ENCODE measurements at regions not wholly inside any gene's neighbourhood (a gene's known extent, or its start where the extent isn't known, plus 50 kb on each side); places are given as distances from the start of the nearest gene placed in this dataset.

DNA sequence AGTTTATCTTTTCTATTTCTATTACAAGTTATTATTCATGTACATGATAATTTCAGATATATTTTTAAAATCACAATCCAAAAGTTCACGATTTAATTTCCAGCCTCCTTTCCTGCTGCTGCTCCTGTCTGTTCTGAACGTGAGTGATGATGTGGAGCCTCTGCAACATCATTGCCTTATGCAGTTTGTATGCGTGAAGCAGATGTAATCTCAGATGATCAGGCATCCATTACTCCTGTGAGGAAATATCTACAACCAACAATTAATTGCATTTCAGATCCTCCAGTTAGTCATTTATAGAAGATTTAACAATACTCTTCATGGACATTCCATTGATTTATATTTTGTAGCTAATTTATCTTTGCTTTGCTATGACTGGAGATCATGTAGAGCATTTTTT lies 668.7 kb upstream of the EPHA5 start:
- TF ChIP-seq, protein P1, sequence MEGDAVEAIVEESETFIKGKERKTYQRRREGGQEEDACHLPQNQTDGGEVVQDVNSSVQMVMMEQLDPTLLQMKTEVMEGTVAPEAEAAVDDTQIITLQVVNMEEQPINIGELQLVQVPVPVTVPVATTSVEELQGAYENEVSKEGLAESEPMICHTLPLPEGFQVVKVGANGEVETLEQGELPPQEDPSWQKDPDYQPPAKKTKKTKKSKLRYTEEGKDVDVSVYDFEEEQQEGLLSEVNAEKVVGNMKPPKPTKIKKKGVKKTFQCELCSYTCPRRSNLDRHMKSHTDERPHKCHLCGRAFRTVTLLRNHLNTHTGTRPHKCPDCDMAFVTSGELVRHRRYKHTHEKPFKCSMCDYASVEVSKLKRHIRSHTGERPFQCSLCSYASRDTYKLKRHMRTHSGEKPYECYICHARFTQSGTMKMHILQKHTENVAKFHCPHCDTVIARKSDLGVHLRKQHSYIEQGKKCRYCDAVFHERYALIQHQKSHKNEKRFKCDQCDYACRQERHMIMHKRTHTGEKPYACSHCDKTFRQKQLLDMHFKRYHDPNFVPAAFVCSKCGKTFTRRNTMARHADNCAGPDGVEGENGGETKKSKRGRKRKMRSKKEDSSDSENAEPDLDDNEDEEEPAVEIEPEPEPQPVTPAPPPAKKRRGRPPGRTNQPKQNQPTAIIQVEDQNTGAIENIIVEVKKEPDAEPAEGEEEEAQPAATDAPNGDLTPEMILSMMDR (conservative IDR thresholded peaks at IDR 0.05; ENCODE audit: low read length) = no peak
- no peak for TF ChIP-seq EZH2phosphoT487 (IDR thresholded peaks at IDR 0.05; ENCODE audit: borderline replicate concordance)
